GM12892 (cell line): ENCODE measurements at regions not wholly inside any gene's neighbourhood (a gene's known extent, or its start where the extent isn't known, plus 50 kb on each side); places are given as distances from the start of the nearest gene placed in this dataset.
"Not testable (repeated sequence)": the region's sequence is repeated elsewhere in the genome, so short reads cannot be mapped to it uniquely, and the experiment has no call there.

Experiments
- DNase-seq: peaks from one replicate; pipeline ENCODE4 v3.0.0; 2011; ENCODE audit not compliant: insufficient read length
- FAIRE-seq: peaks from 2 replicates; lab custom pipeline; 2011; peaks lifted over from hg19 to GRCh38; lab: Jason Lieb, UNC
- POLR2A ChIP-seq: IDR thresholded peaks from 2 replicates; pipeline ENCODE4 v1.6.1; 2011; ENCODE audit warnings: low read depth, low read length, control low read depth
- POLR2AphosphoS5 ChIP-seq: IDR thresholded peaks from 2 replicates; pipeline ENCODE4 v1.6.1; 2011; ENCODE audit warnings: low read depth, low read length, control low read depth
- TAF1 ChIP-seq: IDR thresholded peaks from 2 replicates; pipeline ENCODE4 v1.6.1; 2011; ENCODE audit warnings: low read depth, mild to moderate bottlenecking, control low read depth, low read length, borderline replicate concordance

DNA sequence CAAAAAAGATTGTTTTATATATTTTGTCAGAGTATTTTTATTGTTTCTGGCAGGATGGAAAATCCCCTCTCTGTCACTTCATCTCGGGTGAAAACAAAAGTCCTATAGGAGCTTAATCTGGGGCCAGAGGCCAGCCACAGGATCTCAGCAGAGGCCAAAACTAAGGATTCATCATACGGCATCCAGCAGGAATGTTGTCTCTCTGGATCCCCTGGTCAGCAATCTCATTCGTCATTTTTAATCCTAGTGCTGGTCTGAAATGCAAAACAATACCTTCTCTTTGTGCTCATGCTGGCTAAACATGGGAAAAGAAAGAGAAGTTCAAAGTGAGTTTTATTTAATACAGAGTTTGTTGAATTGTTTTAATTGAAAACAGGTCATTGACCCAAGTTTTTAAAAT is 482.5 kb upstream of the AUTS2 start:
- TF ChIP-seq POLR2A, result no peak
- no peak for TF ChIP-seq TAF1
- no peak for TF ChIP-seq POLR2AphosphoS5
- DNase-seq (no peak), FAIRE-seq (no peak)

GRCh38 chr7:69116196-69116595 is 482.1 kb upstream of the AUTS2 start:
- FAIRE-seq, result not testable (repeated sequence)

DNA sequence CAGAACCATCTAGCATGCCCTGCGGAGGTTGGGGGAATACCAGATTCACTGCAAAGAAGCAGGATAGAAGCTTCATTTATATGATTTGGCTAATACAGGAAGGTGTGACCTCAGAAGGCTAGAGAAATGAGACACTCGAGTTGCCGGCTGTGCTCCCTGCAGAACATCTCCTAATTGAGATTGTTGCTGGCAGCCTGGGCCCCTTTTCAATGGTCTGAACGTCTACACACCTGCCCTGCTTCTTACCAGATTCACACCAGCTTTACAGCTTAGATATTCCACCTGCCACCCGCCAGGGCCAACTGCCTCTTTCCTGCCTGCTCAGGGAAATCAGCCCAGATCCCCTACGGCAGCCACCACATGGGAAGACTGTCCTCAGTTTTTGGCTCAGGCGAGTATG is 475.3 kb upstream of the AUTS2 start:
- no peak for DNase-seq
- TF ChIP-seq POLR2A (no peak), POLR2AphosphoS5 (no peak), TAF1 (no peak)
- no peak for FAIRE-seq

More at GRCh38 chr7:69116196-69116595, 482.1 kb upstream of the AUTS2 start:
- not testable (repeated sequence) for DNase-seq

DNA sequence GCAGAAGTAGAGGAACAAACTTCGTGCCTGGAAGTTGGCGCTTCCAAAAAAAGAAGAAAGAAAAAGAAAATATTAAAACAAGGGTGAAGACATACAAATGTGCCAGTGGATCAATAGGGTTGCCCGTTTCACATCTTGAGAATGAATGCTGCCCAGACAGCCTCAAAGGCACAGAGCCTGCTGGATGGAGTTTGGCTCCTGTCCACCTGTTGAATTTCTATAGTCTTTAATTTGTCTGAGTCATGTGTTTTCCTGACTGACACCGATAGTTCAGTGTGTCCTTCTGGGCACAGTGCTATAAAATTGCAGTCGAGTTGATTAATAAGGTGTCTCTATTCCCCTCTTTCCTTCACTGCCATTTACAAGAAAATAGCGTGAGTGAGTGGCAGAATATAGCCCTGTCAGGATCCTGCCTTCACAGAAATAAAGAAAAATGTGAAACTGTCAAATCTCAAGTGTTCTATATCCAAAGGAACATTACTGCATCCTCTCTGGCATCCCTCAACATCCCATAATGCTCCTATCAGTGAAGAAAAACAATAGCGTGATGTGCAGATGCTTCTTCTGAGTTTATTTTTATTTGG is 471.3 kb upstream of the AUTS2 start:
- FAIRE-seq, result no peak
- TF ChIP-seq TAF1, result no peak
- no peak for TF ChIP-seq POLR2AphosphoS5
- no peak for TF ChIP-seq POLR2A
- no peak for DNase-seq

DNA sequence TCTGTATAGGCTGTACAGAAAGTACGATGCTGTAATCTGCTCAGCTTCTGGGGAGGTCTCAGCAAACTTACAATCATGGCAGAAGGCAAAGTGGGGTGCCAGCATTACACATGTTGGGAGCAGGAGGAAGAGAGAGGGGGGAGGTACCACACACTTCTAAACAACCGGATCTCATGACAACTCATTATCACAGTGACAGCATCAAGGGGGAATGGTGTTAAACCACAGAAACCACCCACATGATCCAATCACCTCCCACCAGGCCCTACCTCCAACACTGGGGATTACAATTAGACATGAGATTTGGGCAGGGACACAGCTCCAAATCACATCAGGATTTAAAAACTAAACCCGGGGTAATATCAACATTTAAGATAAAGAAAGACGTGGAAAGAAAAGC is 468.8 kb upstream of the AUTS2 start:
- TF ChIP-seq POLR2A (no peak), TAF1 (no peak), POLR2AphosphoS5 (no peak)
- FAIRE-seq (no peak), DNase-seq (no peak)

DNA sequence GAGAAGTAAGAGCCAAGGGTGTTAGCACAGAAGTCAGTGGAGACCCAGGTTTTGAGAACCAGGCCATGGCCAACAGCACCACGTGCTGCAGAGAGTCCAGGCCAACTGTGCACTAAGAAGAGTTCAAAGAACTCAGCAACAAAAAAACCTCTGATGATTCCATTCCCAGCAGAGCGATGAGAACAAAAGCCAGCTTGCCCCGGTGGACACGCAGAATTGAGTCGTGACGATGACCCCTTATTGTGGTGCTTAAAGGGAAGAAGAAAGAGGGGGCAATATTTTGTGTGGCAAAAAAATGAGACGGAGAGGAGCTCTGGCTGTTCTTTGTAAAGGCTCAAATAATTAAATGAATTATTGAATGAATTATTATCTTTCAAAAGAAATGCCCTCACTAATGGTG is 468.3 kb upstream of the AUTS2 start:
- no peak for FAIRE-seq
- TF ChIP-seq POLR2AphosphoS5, result no peak
- TF ChIP-seq TAF1, result no peak
- TF ChIP-seq POLR2A, result no peak
- no peak for DNase-seq

GRCh38 chr7:69130396-69130795 is 467.9 kb upstream of the AUTS2 start:
- no peak for FAIRE-seq
- no peak for DNase-seq
- TF ChIP-seq POLR2AphosphoS5, result no peak
- TF ChIP-seq TAF1, result no peak
- TF ChIP-seq POLR2A, result no peak

- DNase-seq (no peak), FAIRE-seq (no peak)
- no peak for TF ChIP-seq POLR2A
- TF ChIP-seq POLR2AphosphoS5, result no peak
- TF ChIP-seq TAF1, result no peak
Observed at GRCh38 chr7:69134316-69134715, 464.0 kb upstream of the AUTS2 start.

DNA sequence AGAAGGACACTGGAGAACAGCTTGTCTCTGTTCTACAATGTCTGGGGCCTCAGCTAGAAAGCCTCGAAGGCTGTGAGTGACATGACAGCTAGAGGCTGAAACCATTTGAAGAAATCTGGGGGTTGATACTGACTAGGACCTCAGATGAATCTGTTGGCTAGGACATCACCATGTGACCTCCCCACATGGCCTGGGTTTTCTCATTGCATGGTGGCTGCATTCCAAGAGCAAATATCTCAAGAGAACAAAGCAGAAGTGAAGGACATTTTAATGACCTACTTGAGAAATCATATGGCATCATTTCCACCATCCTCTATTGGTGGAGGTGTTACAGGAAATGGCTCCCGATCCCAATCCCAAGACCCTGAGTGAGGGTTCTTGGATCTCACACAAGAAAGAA is 450.6 kb upstream of the AUTS2 start:
- no peak for TF ChIP-seq POLR2A
- TF ChIP-seq TAF1, result no peak
- TF ChIP-seq POLR2AphosphoS5, result no peak
- FAIRE-seq (no peak), DNase-seq (no peak)

GRCh38 chr7:69149804-69150782 is 448.2 kb upstream of the AUTS2 start:
- FAIRE-seq (no peak), DNase-seq (no peak)
- TF ChIP-seq TAF1, result no peak
- TF ChIP-seq POLR2A, result no peak
- no peak for TF ChIP-seq POLR2AphosphoS5

- FAIRE-seq, result no peak
- DNase-seq, result no peak
- no peak for TF ChIP-seq TAF1
- TF ChIP-seq POLR2A, result no peak
- TF ChIP-seq POLR2AphosphoS5, result no peak
Observed at GRCh38 chr7:69162326-69162725, 435.9 kb upstream of the AUTS2 start.
